Astrocyte of the cerebellum (primary cell): ENCODE measurements at regions not wholly inside any gene's neighbourhood (a gene's known extent, or its start where the extent isn't known, plus 50 kb on each side); places are given as distances from the start of the nearest gene placed in this dataset.

Source experiments
- DNase-seq: peaks from one replicate; pipeline ENCODE4 v3.0.0-alpha.2; 2011; ENCODE audit warnings: low read depth
- H3K4me3 ChIP-seq: 2 replicates; pipeline ENCODE4 v1.5.1; 2011; ENCODE audit warnings: mild to moderate bottlenecking, low read depth, low read length, moderate library complexity
- CTCF ChIP-seq: IDR thresholded peaks from 2 replicates; pipeline ENCODE4 v1.5.1; 2012; ENCODE audit warnings: low read length, low read depth, moderate library complexity, mild to moderate bottlenecking; ENCODE audit errors: missing control alignments
- in situ Hi-C: cut with HindIII; loops from 2 replicates; pipeline ENCODE4 v1.10.0; 2017; ENCODE audit warnings: low sequenced_read_pairs

DNA sequence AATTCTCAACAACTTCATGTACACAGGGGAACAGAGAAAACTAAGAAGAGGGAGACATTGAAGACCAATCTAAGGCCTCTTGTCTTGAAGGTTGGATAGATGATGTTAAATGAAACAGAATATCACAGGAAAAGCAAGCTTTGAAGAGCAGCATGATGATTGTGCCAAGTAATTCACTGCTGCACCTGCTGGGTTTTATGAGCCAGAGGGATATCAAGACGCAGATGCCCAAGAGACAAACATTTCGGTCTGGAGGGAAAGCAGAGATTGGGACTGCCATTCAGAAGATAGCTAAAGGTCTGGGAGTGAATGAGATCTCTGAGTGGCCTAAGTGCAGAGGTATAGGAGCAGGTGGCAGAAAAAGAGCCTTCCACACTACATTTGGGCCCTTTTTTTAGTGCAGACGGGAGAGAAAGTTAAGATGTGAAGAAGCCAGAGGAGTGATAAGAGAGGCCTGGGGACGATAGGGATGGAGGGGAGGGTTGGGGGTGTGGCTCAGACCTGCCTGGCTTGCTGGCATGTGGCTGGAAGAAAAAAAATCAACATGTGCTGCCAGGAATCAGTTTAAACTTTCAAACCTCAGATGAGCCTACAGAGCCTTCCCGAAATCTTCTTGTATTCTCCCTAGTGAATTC lies 200.6 kb downstream of the AEBP2 start:
- DNase-seq: no peak
- in situ Hi-C loops: no loop called here
- no peak for TF ChIP-seq CTCF
- H3K4me3 ChIP-seq: no peak overlapping the region

GRCh38 chr12:19641235-19642080 lies 202.2 kb downstream of the AEBP2 start:
- H3K4me3 ChIP-seq: no peak overlapping the region

DNA sequence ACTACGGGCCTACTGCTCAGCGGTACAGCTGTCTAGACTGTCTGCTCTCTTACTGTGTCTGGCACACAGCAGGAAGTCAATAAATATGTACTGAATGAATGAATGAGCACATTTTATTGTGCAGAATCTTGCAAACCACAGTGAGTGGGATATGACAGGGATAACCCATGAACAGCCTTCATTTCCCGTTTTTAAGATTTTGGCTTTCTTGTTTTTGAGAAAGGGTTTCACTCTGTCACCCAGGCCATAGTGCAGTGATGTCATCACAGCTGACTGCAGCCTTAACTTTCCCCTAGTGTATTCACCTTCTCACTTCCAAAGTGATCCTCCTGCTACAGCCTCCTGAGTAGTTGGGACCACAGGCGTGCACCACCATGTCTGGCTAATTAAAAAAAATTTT lies 203.1 kb downstream of the AEBP2 start:
- TF ChIP-seq CTCF: no peak
- no peak for DNase-seq
- in situ Hi-C loops: no loop called here
- no peak overlapping the region for H3K4me3 ChIP-seq

More at GRCh38 chr12:19641235-19642080, 202.2 kb downstream of the AEBP2 start:
- peak; percentile 20 for DNase-seq
- in situ Hi-C loops: no loop called here
- TF ChIP-seq CTCF: no peak

GRCh38 chr12:19643635-19644034 lies 204.3 kb downstream of the AEBP2 start:
- DNase-seq: peak; percentile 53
- no peak overlapping the region for H3K4me3 ChIP-seq
- peak; percentile 84 for TF ChIP-seq CTCF
- in situ Hi-C loops: no loop called here

DNA sequence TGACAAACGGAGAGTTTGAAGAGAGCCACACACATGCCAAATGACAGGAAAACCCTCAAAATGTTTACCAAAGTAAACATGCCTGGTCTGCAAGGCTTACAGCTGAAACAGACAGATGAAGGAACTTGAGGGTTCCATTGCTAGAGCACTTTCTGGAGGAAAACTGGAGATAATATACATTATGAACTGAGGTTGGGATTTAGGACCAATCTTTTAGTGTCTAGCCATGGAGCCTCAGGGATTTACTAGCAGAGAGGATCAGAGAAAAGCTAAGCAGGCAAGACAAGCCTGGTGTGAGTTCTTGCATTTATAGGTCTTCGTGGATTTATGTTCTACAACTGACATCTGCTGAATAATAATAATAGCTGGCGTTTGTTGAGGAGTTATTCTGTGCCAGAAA lies 205.3 kb downstream of the AEBP2 start:
- TF ChIP-seq CTCF: no peak
- in situ Hi-C loops: no loop called here
- DNase-seq: no peak

GRCh38 chr12:19645823-19646222 lies 206.5 kb downstream of the AEBP2 start:
- DNase-seq: no peak
- in situ Hi-C loops: no loop called here
- no peak for TF ChIP-seq CTCF
- H3K4me3 ChIP-seq: no peak overlapping the region

More for the DNA sequence above, 205.3 kb downstream of the AEBP2 start:
- H3K4me3 ChIP-seq: no peak overlapping the region
